IMR-90 (cell line): ENCODE measurements at regions not wholly inside any gene's neighbourhood (a gene's known extent, or its start where the extent isn't known, plus 50 kb on each side); places are given as distances from the start of the nearest gene placed in this dataset.

ENCODE experiments used
- MAFK ChIP-seq: IDR thresholded peaks from 2 replicates; pipeline ENCODE4 v1.6.1; 2012; ENCODE audit warnings: low read depth, low read length, improper control_type of control experiment
- RAD21 ChIP-seq: IDR thresholded peaks from 2 replicates; pipeline ENCODE4 v1.6.1; 2012; ENCODE audit warnings: low read length, improper control_type of control experiment
- RFX5 ChIP-seq: IDR thresholded peaks from 2 replicates; pipeline ENCODE4 v1.8.0; 2012; ENCODE audit warnings: low read depth, mild to moderate bottlenecking, low read length, moderate library complexity
- TF ChIP-seq, protein P1 (sequence below): conservative IDR thresholded peaks from 2 replicates; pipeline ENCODE4 v1.5.1; 2012; ENCODE audit warnings: mild to moderate bottlenecking, low read depth, low read length, improper control_type of control experiment
- TF ChIP-seq, protein P2 (sequence below): fragments of 150-350 bp; IDR thresholded peaks from 2 replicates; pipeline ENCODE4 v1.6.1; 2016; ENCODE audit warnings: low read depth, mild to moderate bottlenecking, low read length, moderate library complexity, borderline replicate concordance

DNA sequence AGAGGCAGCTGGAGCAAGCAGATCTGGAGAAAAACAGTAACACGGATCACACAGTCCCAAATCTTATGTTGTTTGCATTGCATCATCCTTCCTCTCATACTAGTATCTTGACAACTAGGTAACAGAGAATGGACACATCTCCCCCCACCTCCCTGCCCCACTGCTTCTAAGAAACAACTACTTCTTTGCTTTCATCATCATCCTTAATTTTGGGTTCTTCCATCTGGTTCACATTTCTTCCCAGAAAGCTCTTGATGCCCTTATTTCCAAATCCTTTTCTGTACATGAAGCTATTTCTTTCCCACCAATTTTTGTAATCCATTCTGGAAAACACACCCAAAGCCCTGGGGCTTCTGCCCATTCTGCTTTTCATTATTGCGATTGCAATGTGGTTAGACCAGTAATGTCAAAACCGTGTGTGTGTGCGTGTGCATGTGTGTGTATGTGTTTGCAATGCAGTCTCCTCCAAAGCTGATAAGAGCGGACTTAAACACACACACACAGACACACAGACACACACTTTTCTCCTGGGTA is 254.7 kb upstream of the SLC30A5 start:
- TF ChIP-seq, protein P1, sequence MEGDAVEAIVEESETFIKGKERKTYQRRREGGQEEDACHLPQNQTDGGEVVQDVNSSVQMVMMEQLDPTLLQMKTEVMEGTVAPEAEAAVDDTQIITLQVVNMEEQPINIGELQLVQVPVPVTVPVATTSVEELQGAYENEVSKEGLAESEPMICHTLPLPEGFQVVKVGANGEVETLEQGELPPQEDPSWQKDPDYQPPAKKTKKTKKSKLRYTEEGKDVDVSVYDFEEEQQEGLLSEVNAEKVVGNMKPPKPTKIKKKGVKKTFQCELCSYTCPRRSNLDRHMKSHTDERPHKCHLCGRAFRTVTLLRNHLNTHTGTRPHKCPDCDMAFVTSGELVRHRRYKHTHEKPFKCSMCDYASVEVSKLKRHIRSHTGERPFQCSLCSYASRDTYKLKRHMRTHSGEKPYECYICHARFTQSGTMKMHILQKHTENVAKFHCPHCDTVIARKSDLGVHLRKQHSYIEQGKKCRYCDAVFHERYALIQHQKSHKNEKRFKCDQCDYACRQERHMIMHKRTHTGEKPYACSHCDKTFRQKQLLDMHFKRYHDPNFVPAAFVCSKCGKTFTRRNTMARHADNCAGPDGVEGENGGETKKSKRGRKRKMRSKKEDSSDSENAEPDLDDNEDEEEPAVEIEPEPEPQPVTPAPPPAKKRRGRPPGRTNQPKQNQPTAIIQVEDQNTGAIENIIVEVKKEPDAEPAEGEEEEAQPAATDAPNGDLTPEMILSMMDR: no peak
- no peak for TF ChIP-seq RAD21
- TF ChIP-seq MAFK: no peak
- TF ChIP-seq, protein P2, sequence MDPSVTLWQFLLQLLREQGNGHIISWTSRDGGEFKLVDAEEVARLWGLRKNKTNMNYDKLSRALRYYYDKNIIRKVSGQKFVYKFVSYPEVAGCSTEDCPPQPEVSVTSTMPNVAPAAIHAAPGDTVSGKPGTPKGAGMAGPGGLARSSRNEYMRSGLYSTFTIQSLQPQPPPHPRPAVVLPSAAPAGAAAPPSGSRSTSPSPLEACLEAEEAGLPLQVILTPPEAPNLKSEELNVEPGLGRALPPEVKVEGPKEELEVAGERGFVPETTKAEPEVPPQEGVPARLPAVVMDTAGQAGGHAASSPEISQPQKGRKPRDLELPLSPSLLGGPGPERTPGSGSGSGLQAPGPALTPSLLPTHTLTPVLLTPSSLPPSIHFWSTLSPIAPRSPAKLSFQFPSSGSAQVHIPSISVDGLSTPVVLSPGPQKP: no peak
- TF ChIP-seq RFX5: no peak
